GM11168 (cell line): ENCODE measurements at regions not wholly inside any gene's neighbourhood (a gene's known extent, or its start where the extent isn't known, plus 50 kb on each side); places are given as distances from the start of the nearest gene placed in this dataset.

Experiments
- in situ Hi-C: fragments of 300-500 bp; cut with MboI; formaldehyde crosslinking; loops from one replicate; pipeline ENCODE4 v1.12.0; 2022; ENCODE audit warnings: low sequenced_read_pairs; ENCODE audit not compliant: unreplicated experiment

DNA sequence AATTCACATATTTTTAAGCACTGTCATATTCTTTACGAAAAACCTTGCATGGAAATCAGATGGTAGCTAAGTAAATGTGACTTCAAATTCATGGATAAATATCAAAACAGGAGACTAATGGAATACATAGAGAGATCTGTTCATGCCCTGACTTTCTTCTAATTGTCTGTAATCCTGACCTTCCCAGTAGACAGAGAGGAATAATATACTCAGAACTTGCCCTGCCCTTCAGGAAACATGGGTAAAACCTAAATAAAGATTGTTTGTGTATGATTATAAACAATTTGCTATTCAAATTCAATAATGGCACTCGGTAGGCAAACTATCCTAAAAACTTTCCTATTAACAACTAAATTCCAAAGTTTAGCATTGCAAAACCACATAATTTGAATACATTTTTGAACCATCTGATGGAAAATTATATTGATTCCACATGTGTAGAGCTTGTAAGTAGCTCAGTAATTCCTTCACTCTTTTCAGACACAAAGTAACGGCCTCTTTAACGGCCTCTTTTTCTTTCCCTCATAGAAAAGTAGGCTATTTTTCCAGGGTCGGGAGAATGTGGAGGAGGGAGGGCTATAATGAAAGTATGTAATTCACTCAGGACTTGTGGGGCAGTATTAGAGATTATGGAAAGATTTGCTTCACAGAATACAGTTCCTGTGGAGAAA lies 227.6 kb downstream of the ALDH8A1 start:
- in situ Hi-C loops = no loop called here

DNA sequence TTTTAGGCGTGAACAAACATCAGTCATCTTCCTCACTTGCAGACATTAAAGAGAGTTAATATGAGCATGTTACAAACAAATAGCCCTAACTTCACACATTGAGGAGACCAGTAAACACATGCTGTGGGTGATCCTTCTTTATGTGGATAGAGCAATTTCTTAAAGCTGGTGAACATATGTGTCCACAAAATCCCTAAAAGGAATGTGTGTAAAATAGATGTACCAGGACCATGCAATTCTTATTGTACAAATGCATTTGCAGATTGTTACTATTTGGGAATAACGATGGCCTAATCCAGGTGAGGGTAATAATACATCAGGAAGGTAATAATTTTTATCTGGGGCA lies 228.9 kb downstream of the ALDH8A1 start:
- in situ Hi-C loops = no loop called here

DNA sequence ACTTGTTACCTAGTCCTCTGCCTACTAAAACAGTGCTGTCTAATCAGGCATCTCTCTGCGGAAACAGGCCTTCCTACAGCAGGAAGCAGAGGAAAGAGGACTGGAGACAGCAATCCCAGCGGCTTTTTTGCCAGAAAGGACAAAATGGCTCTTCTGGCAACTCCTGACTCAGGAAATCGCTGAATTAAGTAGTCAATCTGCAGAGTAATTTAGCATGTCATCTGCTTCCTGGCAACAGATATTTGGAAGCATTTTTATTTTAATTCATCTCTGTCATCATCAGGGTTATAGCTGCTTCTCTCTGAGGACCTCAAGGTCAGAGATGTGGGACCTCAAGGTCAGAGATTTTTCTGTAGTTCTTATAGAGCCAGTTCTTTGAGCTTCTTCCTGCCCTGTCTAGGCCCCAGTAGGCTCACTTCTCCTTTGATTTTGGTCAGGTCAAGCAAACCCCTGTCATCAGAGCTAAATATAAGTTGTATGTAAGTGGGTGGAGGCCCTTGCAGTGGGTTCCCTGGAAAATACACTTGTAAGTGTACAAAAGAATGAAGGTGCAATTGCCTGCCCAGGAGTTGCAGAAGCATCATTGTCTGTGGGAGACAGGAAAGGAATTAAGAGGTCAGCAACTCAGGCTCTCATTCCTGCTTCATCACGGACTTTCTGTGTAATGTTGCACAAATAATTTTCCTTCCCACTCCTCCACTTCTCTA lies 229.4 kb downstream of the ALDH8A1 start:
- in situ Hi-C loops = no loop called here

DNA sequence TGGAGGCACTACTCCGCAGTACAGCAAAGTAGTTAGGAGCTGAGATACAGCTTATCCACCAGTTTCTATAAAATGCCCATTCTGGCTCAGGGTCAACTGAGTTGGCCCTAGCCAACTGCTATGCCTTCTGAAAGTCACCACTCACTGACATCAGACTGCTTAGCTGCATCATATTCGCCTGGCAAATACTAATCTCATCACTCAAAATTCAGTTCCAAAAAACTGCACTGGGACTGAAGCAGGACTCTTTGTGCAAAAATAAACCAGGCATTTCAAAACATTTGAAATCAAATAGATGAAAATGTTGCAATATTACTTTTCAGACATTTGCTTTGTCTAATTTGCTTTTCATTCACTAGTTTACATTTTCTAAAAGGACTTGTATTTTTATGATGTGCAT lies 230.0 kb downstream of the ALDH8A1 start:
- in situ Hi-C loops = no loop called here

DNA sequence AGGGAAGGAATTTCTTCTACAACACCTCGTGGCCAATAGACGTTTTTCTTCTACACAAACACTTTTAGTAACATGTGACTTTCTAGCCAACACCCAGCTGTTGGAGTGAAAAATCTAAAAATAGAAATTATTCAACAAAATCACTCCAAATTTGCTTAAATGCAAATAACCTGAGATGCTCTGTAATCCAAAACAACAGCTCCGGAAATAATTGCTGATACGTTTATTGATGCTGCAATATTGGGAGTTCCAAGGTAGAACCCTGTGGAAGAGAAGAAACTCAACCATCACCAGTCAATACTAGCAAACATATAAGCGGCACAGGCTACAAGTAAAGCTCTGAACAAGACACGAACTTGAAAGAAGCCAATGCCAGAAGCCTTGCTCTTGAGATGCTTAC lies 230.6 kb downstream of the ALDH8A1 start:
- in situ Hi-C loops = no loop called here

DNA sequence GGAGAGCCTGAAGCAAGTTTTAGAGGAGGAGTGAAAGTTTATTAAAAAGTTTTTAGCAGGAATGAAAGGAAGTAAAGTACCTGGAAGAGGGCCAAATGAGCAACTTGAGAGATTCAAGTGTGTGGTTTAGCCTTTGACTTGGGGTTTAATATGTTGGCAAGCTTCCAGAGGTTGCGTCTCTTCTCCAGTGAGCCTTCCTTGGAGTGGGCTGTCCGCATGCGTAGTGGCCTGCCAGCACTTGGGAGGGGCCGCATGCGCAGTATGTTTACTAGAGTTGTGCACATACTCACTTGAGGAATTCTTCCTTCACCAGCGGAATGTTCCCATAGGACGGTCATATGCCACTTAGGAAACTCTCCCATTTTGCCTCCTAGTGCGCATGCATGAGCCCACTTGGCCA lies 235.2 kb downstream of the ALDH8A1 start:
- in situ Hi-C loops = no loop called here

DNA sequence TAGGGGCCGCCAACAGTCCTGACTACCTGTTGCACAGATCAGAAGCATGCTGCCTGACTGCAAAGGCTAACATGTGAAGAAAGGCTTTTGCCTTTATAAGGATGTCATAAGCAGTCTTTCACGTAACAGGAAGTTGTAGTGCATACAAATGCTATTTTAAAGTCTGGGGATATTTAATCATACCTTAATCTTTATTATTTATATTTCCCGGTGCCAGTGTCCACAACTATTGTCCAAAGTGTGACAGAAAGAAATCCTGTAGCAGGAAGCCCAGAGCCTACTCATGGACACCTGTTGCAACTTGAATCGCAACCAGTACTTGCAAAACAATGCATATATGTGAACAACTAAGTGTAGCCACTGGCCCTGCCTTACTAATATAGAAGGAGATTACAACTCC lies 235.8 kb downstream of the ALDH8A1 start:
- in situ Hi-C loops = no loop called here

DNA sequence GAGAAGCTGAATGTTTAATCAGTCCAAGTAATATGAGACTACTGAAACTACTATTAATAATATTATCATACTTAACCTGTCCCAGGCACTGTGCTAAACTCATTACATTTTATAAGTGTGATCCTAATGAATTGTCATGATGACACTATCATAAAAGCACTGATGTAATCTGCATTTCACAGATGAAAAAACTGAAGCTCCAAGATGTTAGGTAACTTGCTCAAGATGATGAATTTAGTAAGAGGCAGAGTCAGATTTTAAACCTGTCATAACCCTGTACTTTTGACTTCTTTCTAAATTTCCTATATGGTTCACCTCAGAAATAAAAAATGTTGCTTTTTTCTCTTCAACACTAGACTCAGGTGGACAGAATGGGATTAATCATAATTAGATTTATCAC lies 237.6 kb downstream of the ALDH8A1 start:
- in situ Hi-C loops = no loop called here

DNA sequence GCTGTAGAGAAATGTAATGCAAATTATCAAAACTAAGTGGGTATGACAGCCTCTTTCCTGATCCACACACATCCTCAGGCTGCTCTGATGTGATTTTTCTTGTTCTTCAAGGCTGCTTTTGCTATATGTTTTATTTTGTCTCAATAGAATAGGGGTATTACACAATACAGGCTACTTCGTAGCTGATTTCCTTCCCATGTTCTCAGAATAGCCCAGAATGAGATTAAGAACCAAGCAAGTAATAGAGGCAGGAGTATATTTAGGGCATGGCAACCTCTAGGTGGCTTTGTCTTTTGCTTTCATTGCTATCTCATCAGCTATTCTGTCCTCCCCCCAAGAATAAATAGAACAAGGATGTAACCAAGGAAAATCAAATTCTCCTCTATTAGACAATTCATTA lies 241.8 kb downstream of the ALDH8A1 start:
- in situ Hi-C loops = no loop called here

DNA sequence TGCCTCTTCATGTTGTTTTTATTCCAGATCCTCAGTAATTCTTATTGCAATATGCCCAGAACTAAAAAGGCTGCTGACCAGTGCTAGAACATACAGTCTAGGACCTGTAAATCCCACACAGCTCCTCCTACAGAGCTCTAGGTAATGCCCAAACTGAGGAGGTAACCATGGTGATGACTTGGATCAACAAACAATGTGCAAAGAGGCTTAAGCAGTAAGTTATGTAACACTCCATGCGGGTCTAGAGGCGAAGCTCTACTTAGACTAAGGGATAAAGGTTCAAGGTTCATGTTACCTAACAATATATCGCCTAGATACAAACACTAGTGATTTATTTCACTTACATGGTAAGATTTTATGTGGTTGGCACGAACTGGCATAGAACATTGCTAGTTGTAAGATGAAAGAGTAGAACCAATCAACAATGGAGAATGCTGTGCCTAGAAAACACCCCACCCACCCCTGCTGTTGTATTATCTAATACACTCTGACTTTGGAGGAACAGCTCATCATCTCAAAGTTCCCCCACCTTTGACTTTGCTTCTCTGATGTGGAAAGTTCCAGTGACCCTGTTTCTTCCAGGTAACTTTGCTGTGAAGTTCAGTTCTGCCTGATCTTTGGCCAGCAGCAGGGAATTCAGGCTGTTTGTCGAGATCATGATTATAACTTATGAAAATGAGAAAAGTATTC lies 242.4 kb downstream of the ALDH8A1 start:
- in situ Hi-C loops = no loop called here

DNA sequence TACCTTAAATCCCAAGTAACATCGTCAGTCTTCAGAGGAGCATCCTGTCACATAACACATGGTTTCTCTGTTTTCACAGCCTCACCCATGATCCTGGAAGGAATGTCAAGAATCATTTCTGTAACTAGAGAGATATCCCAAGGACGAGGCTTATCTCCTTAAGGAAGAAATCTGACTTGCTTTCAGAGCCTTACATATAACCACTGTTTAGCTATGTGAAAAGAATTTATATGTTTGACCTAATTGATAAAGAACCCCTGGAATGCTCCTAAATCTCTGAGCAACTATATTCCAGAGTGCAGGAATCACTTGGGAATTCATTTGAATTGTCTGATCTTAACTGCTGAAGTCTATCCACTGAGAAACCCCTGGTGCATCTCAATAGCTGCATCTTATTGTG lies 243.1 kb downstream of the ALDH8A1 start:
- in situ Hi-C loops = no loop called here

DNA sequence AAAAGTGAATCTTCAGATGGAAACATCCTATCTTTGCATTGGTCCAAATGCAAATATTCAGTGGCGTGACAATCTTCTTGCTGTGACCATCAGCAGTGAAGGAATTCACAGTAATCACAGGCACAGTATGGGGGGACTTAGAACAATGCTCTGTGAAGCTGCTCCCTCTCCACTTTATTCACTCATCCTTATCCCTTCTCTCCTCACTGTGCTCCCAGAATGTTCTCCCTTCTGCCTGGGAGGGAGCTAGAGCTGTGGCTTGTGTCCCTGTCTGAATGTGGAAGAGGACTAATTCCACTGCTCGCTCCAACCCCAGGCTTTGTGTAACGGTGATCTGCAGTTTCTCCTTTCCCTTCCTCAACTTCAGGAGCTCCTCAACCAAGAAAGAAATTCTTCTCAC lies 243.7 kb downstream of the ALDH8A1 start:
- in situ Hi-C loops = no loop called here

DNA sequence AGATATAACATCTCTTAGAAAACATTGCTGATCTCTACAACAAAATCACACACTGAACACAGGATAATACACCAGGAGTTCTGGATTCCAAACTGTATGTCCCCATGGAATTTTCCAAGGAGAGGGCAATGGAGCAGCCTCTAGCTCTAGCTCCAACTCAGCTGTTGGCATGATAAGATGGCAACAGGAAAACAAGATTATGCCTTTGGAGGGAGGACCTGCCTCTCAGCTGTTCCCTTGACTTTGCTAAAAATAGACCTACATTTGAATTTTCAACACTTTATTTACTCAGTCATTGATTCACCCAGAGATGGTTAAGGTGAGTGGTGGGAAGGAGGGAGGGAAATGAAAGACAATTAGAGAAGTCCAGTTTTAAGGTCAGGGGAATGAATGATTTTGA lies 246.7 kb downstream of the ALDH8A1 start:
- in situ Hi-C loops = no loop called here

DNA sequence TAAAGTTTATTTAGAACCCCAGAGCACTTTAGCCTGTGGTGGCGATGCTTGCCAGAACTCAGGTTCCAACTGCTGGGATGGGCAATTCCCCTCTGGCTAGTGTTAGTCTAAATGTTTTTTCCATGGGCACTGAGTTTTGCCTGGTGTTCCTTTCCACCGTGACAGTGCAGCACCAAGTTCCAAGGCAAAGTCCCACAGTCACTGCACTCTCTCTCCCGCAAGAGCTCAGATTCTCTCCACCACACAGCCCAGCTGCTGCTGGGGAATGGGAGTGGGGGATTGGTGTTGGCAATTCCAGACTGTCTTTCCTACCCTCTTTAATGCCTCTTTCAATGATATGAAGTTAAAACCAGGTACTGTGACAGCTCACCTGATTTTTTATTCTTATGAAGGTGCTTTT lies 247.6 kb downstream of the ALDH8A1 start:
- in situ Hi-C loops = no loop called here

DNA sequence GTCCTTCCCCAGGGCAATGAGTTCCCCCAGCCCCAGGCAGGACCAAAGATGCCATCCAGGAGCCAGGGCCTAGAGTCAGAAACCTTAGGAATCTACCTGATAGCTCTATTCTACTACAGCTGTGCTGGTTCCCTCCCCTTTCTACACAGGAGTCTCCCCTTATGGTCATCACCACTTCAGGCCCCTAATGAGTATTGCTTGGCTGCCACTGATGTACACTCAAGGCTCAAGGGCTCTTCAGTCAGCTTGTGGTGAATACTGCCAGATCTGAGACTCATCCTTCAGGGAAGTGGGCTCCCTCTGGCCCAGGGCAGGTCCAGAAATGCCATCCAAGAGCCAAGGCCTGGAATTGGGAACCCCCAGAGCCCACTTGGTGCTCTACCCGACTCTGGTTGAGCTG lies 248.6 kb downstream of the ALDH8A1 start:
- in situ Hi-C loops = no loop called here

DNA sequence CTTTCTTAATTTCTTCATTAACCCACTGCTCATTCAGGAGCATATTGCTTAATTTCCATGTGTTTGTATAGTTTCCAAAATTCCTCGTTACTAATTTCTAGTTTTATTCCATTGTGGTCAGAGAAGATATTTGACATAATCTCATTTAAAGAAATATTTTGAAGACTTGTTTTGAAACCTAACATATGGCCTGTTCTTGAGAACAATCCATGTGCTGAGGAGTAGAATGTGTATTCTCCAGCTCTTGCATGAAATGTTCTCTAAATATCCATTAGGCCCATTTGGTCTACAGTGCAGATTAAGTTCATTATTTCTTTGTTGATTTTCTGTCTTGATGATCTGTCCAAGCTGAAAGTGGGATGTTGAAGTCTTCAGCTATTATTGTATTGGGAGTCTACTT lies 251.7 kb downstream of the ALDH8A1 start:
- in situ Hi-C loops = no loop called here

DNA sequence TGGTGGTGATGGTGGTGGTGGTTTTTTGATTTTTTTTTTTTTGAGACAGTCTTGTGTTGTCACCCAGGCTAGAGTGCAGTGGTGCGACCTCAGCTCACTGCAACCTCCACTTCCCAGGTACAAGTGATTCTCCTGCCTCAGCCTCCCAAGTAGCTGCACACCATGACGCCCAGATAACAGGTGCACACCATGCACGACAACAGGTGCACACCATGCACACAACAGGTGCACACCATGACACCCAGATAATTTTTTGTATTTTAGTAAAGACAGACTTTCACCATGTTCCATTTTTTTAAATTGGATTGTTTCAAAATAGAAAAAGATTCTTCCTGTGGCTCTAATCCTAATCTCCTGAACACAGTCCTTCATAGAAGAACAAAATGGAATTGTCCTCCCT lies 257.9 kb downstream of the ALDH8A1 start:
- in situ Hi-C loops = no loop called here

DNA sequence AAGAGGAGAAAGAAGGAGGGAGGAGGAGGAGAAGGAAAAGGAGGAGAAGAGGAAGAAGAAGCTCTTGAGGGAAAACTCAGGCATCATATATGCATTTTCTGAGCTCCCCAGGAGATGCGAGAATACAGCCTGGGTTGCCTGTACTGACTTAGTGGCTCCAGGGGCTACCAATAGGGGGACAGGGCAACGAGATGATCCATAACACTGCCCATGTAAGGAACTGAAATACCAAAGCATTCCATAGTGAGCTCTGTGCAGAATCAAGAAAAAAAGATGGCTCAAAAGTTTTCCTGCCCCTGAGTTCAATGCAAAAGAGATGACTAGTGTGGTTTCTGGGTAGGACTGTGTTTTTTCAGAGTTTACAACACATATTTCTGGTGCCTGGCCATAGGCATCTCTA lies 258.7 kb downstream of the ALDH8A1 start:
- in situ Hi-C loops = no loop called here

DNA sequence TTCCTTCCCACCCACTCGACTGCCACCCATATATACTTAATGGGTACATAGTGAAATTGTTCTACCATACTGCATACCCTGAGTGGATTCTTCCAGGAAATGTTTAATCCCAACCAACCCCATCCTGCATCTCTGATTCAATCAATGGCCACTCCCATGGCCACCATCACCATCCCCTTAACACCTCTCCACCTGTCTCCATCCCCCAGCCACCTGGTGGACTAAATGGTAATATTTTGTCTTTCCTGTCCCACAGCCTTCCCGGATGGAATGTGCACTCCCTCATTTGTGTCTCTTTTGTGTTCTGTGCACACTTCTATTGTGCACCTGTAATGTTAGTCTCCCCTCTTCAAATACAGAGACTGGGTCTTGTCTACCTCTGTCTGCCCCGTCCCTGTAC lies 259.9 kb downstream of the ALDH8A1 start:
- in situ Hi-C loops = no loop called here

DNA sequence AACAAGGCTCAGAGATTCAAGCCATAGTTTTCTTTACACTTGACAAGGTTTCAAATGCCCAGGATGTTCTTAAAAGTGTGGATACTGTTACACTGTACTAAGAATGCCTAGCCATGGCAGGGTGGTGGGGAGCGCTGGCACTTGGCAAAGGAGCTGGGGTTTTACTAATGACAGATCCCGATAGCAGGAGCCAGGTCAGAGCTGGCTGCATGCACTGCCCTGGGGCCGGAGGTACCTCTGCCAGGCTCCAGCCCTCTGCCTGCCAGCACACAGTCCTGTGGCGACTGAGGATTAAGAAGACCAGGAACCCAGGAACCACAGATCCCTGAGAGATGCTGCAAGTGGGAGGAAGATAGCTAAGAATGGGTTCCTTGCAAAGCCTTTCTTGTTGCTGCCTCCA lies 260.3 kb downstream of the ALDH8A1 start:
- in situ Hi-C loops = no loop called here

DNA sequence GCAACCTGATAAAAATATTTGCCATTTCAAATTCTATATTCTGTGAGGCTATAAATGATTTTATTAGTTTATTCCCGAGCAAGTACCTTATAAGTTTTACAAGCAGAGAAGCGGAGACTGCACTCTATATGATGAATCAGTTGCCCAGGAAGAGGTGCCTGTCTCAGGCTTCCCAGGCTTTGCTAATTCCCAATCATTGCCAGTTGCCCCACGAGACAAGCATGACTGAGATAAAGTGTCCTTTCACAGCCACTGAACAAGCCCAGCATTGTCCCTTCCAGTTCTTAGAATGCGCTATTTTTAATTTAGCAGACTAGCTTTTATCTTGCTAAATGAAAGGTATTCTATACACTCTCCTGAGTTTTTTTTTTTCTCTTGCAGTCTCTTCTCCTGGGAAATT lies 260.7 kb downstream of the ALDH8A1 start:
- in situ Hi-C loops = no loop called here

DNA sequence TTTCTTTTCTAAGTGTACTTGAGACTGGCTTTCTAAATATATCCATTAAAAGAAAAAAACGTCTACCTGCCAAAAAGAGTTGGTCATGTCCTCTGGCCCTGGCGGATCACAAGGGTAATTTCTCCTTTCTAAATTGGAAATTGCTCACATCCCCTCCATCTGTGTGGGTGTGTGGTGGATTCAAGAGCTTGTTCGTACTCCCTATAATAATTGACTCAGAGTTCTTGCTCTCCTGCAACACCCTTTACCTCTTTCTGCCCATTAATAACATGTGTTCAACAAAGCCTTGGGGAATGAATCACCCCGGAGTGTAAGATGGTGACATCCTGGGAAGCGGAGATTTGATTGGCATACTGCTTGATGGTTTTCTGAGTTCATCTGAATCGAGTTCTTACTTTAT lies 263.8 kb downstream of the ALDH8A1 start:
- in situ Hi-C loops = no loop called here
